GM21390 (cell line): ENCODE measurements at regions not wholly inside any gene's neighbourhood (a gene's known extent, or its start where the extent isn't known, plus 50 kb on each side); places are given as distances from the start of the nearest gene placed in this dataset.
"Not testable (repeated sequence)": the region's sequence is repeated elsewhere in the genome, so short reads cannot be mapped to it uniquely, and the experiment has no call there.

Experiments
- ATAC-seq: cut with Tn5 transposase; IDR thresholded peaks from one replicate; pipeline ENCODE4 v1.9.1; 2021; ENCODE audit not compliant: unreplicated experiment

DNA sequence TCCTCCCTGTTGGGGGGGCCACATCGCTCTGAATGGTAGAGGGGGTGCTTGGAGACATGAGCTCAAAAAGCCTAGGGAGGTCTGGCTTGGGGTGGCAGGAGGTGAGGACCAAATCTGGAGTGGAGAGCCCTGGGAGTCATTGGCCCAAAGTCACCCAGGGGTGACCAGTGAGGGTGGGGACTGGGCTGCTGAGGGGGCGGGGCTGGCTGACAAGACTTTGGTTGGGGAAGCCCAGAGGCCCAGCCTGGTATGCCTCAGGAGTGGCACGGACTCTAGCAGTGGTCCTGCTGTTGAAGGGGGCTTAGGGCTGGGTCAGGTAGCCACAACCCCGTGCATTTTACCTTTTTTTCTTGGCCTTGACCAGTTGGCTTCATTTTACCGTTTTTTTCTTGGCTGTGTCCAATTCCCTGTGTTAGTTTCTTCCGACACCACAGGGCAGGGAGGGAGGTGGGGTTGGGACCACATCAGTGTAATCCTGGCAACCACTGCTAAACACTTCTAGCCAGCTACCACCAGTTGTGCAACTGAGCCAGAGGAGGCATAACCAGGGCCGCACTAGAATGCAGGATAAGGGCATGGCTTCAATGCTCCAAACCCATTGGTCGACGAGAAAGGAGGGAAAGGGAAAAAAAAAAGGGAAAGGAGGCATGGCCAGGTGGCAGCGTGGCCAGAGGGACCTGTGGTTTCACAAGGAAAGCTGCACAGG, 105.3 kb upstream of the C2CD4B start:
- no peak for ATAC-seq

- no peak for ATAC-seq
Observed at GRCh38 chr15:62272290-62272689, 107.2 kb upstream of the C2CD4B start.

DNA sequence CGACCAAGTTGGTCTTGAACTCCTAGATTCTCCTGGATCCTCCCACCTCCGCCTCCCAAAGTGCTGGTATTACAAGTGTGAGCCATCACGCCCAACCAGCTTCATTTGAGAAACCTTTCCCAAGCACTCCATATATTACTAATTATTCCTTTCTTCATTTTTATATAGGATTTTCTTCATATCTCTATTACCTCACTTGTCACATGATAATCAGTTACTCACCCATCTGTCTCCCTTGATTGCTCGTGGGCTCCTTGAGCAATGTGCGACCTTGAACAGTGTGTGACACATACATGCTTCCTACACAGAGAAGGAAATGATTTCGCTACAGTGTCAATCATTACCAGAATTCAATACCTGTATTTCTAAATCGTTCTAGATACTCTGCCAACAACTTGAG, 110.7 kb upstream of the C2CD4B start:
- ATAC-seq = no peak

- no peak for ATAC-seq
Observed at GRCh38 chr15:62277816-62278394, 112.8 kb upstream of the C2CD4B start.

GRCh38 chr15:62278534-62278933, 113.4 kb upstream of the C2CD4B start:
- ATAC-seq = no peak

- ATAC-seq = no peak
Observed at GRCh38 chr15:62279041-62279440, 114.0 kb upstream of the C2CD4B start.

- ATAC-seq = no peak
Observed at GRCh38 chr15:62280625-62281024, 115.5 kb upstream of the C2CD4B start.

DNA sequence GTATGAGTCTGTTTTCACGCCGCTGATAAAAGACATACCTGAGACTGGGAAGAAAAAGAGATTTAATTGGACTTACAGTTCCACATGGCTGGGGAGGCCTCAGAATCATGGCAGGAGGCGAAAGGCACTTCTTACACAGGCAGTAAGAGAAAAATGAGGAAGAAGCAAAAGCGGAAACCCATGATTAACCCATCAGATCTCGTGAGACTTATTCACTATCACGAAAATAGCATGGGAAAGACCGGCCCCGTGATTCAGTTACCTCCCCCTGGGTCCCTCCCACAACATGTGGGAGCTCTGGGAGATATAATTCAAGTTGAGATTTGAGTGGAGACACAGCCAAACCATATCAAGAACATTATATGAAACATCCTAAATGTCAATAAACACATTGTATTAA, 116.7 kb upstream of the C2CD4B start:
- not testable (repeated sequence) for ATAC-seq

DNA sequence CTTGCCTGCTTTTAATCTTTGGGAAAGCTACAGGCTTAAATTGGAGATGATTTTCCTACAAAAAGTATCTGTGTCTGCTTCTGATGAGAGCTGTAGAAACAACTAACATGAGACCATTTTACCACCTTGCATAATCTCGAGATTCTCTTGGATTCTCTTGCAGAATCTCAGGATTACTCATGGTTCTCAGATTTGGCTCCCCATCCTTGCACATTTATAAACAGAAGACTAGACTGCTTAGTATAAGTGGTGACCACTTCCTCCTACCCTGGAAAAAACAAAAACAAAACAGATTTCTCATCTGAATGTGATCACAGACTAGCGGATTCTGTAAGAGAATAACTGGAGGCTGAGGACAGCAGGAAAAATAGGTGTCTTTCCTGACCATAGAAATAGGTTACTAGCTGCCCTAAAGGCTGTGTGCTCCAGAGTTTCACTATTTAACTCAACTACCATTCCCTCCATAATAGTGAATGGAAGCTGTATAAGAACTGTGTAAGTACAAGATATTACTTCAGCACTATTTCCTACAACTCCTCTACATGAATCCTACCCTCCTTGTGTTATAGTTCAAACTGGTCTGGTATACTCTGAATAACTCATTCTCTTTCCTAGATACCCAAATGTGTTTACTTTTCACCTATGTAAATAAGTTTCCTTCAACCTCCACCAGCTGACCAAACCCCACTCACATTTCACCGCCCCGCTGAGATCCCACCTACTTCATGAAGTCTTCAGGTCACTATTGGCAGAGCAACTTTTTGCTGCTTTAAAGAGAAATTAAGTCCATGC, 122.2 kb upstream of the C2CD4B start:
- ATAC-seq = no peak

- no peak for ATAC-seq
Observed at GRCh38 chr15:62288361-62289017, 123.4 kb upstream of the C2CD4B start.

GRCh38 chr15:62291262-62291661, 126.2 kb upstream of the C2CD4B start:
- ATAC-seq = no peak

DNA sequence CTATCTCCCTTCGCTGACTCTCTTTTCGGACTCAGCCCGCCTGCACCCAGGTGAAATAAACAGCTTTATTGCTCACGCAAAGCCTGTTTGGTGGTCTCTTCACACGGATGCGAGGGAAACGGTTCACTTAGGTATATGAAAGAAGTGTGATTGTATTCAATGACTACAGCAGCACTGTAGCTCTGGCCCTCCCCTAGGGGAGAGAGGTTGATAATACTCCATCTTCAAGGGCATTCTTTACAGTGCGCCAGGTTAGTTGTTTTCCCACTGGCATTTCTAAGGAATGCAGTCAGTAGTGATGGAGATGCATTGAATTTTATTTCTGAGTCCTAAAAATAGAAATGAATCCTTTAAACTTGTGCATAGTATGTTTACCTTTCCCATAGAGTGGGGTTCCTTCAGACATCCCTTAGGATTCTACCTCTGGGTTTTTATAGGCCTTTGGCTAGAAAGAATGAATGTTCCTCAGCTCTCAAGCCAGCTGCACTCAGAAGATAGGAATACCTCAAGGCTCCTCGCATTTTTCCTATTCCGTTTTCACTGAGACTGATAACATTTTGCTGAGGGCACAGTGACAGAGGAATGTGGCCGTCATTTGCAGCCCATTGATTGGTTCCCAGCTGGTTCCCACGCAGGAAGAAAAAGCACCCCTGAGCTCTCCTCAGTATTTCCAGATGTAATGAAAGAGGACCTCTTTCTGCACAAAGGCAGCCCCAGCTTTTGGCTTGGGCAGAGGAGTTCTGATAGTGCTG, 131.8 kb upstream of the C2CD4B start:
- ATAC-seq = no peak

- ATAC-seq = no peak
Observed at GRCh38 chr15:62297522-62297921, 132.4 kb upstream of the C2CD4B start.

- ATAC-seq = no peak
Observed at GRCh38 chr15:62297933-62298332, 132.8 kb upstream of the C2CD4B start.

- no peak for ATAC-seq
Observed at GRCh38 chr15:62298811-62299210, 133.7 kb upstream of the C2CD4B start.

- ATAC-seq = no peak
Observed at GRCh38 chr15:62299541-62299940, 134.5 kb upstream of the C2CD4B start.

GRCh38 chr15:62301993-62302675, 137.0 kb upstream of the C2CD4B start:
- ATAC-seq = no peak

DNA sequence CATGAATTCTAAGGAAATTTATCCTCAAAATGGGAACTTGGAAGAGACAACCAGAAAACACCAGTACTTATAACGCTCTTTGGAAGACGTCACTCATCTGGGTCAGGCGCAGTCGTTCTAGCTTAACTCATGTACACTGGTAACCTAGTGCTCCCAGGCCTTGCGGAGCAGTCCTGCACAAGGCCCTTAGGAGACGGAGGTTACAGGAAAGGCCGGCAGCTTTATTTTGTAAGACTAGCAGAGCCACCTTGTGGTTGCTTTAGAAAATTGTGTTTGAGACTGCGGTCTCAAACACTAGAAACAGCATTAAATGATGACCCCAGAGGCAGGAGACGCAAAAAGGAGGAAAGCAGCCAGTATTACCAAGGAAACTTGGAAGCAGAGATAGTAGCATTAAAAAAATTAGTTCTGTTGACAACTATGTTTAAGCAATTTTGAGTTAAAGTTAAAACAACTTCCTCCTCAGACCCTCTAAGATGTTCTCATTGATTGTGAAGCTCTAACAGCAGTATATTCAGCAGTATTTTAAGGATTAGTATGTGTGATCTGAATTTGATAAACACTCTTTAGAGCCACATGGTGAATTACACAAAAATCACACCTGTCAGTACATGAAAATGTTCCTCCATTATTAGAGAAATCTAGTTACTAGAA, 141.9 kb upstream of the C2CD4B start:
- no peak for ATAC-seq

DNA sequence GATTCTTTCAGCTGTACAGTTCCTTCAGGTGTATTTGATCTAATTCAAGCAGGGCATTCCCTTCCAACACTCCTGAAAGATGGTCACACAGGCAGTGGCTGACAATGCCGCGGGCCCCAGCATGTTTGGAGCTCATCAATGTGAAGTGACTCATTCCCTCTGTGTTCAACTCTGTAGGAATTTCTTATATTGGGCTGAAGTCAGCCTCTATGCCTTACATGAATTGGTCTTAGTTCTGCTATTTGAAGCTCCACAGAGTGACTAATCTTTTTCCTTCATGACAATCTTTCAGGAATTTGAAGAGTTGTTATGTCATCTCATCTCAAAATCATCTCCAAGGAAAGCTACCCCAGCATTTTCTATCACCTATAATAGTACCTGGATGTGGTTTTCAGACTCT, 142.5 kb upstream of the C2CD4B start:
- ATAC-seq = no peak
